NCI-H460 (cell line): ENCODE measurements at regions not wholly inside any gene's neighbourhood (a gene's known extent, or its start where the extent isn't known, plus 50 kb on each side); places are given as distances from the start of the nearest gene placed in this dataset.
"Not testable (repeated sequence)": the region's sequence is repeated elsewhere in the genome, so short reads cannot be mapped to it uniquely, and the experiment has no call there.

Source experiments
- DNase-seq: peaks from one replicate; pipeline ENCODE4 v3.0.0-alpha.2; 2016; ENCODE audit warnings: low read depth; ENCODE audit errors: extremely low read depth

GRCh38 chr22:26768156-26768515 lies 110.7 kb downstream of the MIAT start:
- DNase-seq, result no peak

GRCh38 chr22:26768952-26769351 lies 111.6 kb downstream of the MIAT start:
- no peak for DNase-seq

GRCh38 chr22:26769663-26770062 lies 112.3 kb downstream of the MIAT start:
- no peak for DNase-seq

- DNase-seq, result no peak
These were observed 113.2 kb downstream of the MIAT start for GRCh38 chr22:26770624-26771023.

- not testable (repeated sequence) for DNase-seq
These were observed 115.7 kb downstream of the MIAT start for GRCh38 chr22:26773054-26773453.

GRCh38 chr22:26775394-26775793 lies 118.0 kb downstream of the MIAT start:
- DNase-seq, result no peak

- no peak for DNase-seq
These were observed 119.9 kb downstream of the MIAT start for GRCh38 chr22:26777156-26777801.

- DNase-seq, result no peak
These were observed 121.0 kb downstream of the MIAT start for GRCh38 chr22:26778372-26778771.

- no peak for DNase-seq
These were observed 121.7 kb downstream of the MIAT start for GRCh38 chr22:26779108-26779507.

GRCh38 chr22:26779929-26780328 lies 122.5 kb downstream of the MIAT start:
- DNase-seq, result no peak

GRCh38 chr22:26780521-26780920 lies 123.1 kb downstream of the MIAT start:
- DNase-seq, result no peak

GRCh38 chr22:26781062-26781461 lies 123.7 kb downstream of the MIAT start:
- DNase-seq, result no peak

- DNase-seq, result no peak
These were observed 124.2 kb downstream of the MIAT start for GRCh38 chr22:26781596-26781995.

GRCh38 chr22:26783885-26784284 lies 126.5 kb downstream of the MIAT start:
- DNase-seq, result no peak

- no peak for DNase-seq
These were observed 127.4 kb downstream of the MIAT start for GRCh38 chr22:26784772-26785171.

- no peak for DNase-seq
These were observed 128.5 kb downstream of the MIAT start for GRCh38 chr22:26785932-26786331.

GRCh38 chr22:26786398-26786797 lies 129.0 kb downstream of the MIAT start:
- DNase-seq, result no peak

- DNase-seq, result no peak
These were observed 132.6 kb downstream of the MIAT start for GRCh38 chr22:26789951-26790350.

GRCh38 chr22:26792522-26792921 lies 135.1 kb downstream of the MIAT start:
- no peak for DNase-seq

GRCh38 chr22:26796785-26797184 lies 139.4 kb downstream of the MIAT start:
- no peak for DNase-seq

- no peak for DNase-seq
These were observed 140.5 kb downstream of the MIAT start for GRCh38 chr22:26797910-26798309.

GRCh38 chr22:26798462-26799065 lies 141.2 kb downstream of the MIAT start:
- no peak for DNase-seq

- no peak for DNase-seq
These were observed 143.5 kb downstream of the MIAT start for GRCh38 chr22:26800858-26801257.
